Brain microvascular endothelial cell (primary cell): ENCODE measurements at regions not wholly inside any gene's neighbourhood (a gene's known extent, or its start where the extent isn't known, plus 50 kb on each side); places are given as distances from the start of the nearest gene placed in this dataset.

Experiments used
- DNase-seq: peaks from one replicate; pipeline ENCODE4 v3.0.0-alpha.2; 2020
- H3K27ac ChIP-seq: fragments of 250-450 bp; sonication (Bioruptor Pico); 2 replicates; pipeline ENCODE4 v1.5.1; 2020; ENCODE audit warnings: mild to moderate bottlenecking, moderate library complexity
- H3K27me3 ChIP-seq: fragments of 250-450 bp; sonication (Bioruptor Pico); replicated peaks from 2 replicates; pipeline ENCODE4 v1.5.1; 2020; ENCODE audit warnings: mild to moderate bottlenecking
- H3K36me3 ChIP-seq: fragments of 250-450 bp; sonication (Bioruptor Pico); replicated peaks from 2 replicates; pipeline ENCODE4 v1.5.1; 2020; ENCODE audit warnings: mild to moderate bottlenecking
- H3K4me3 ChIP-seq: 2 replicates; pipeline ENCODE4 v1.5.1; 2011; ENCODE audit warnings: low read depth, mild to moderate bottlenecking, control low read depth, low read length, moderate library complexity
- in situ Hi-C: cut with HindIII; loops from 2 replicates; pipeline ENCODE4 v1.10.0; 2017; ENCODE audit warnings: low sequenced_read_pairs, low pct_ligation_motif_present
- TF ChIP-seq, protein P1 (sequence below): IDR thresholded peaks from 2 replicates; pipeline ENCODE4 v1.5.1; 2011; ENCODE audit warnings: low read depth, mild to moderate bottlenecking, moderate library complexity, low read length, control low read depth, inconsistent platforms; ENCODE audit errors: missing control alignments

DNA sequence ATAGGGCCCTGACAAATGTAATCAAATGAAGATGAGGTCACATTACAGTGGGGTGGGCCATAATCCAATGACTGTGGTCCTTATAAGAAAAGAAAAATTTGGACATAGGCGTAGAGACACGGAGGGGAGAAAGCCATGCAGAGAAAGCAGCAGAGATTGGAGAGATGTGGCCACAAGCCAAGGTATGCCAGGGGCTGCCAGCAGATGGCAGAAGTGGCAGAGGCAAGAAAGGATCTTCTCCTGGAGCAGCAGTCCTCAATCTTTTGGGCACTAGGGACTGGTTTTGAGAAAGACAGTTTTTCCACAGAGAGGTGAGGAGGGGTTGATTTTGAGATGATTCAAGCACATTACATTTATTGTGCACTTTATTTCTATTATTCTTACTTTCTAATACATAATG, 355.1 kb downstream of the NPHP4 start:
- H3K27me3 ChIP-seq: no peaks in the 10 kb centered on the region
- H3K27ac ChIP-seq: no peak overlapping the region
- no peaks in the 10 kb centered on the region for H3K36me3 ChIP-seq
- no peak overlapping the region for H3K4me3 ChIP-seq
- in situ Hi-C loops: no loop called here
- TF ChIP-seq, protein P1, sequence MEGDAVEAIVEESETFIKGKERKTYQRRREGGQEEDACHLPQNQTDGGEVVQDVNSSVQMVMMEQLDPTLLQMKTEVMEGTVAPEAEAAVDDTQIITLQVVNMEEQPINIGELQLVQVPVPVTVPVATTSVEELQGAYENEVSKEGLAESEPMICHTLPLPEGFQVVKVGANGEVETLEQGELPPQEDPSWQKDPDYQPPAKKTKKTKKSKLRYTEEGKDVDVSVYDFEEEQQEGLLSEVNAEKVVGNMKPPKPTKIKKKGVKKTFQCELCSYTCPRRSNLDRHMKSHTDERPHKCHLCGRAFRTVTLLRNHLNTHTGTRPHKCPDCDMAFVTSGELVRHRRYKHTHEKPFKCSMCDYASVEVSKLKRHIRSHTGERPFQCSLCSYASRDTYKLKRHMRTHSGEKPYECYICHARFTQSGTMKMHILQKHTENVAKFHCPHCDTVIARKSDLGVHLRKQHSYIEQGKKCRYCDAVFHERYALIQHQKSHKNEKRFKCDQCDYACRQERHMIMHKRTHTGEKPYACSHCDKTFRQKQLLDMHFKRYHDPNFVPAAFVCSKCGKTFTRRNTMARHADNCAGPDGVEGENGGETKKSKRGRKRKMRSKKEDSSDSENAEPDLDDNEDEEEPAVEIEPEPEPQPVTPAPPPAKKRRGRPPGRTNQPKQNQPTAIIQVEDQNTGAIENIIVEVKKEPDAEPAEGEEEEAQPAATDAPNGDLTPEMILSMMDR: peak; percentile 10
- no peak for DNase-seq

DNA sequence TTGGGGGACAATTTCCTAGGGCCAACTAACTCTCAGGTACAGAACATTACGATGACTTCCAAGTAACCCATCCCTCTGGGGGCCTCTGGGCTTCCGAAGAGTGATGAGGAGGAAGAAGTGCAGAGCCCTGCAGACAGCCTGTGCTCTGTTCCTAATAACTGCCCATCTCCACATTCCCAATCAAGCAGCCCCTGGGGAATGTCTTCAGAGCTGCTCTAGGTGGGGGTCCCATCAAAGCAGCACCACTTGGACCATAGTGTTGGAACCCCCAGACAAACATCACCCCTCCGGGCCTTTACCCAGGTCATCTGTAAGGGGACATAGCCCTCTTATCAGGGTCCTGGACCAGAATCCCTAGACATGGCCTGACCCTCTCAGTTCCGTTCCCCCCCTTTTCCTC, 357.3 kb downstream of the NPHP4 start:
- Histone ChIP-seq H3K36me3 (no peaks in the 10 kb centered on the region), H3K27me3 (no peaks in the 10 kb centered on the region), H3K27ac (no peak overlapping the region), H3K4me3 (no peak overlapping the region)
- in situ Hi-C loops: no loop called here
- DNase-seq: no peak
- TF ChIP-seq, protein P1: no peak

DNA sequence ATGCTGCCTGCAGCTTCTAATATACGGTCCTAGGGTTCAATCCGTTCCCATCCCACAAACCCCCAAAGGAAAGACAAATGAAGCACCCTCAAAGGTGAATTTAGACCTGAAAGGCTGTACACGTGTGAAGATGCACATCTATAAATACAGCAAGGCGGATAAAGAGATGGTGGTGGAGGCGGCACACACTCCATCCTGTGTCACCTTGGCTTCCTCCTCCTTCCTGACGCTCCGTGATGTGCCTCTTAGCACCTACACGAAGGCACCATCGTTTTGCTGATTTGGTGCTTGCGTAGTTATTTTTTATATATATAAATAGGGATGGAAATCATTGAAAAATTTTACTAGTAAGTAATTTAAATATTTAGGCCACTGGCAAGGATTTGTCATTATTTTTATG, 359.4 kb downstream of the NPHP4 start:
- Histone ChIP-seq H3K27me3 (no peaks in the 10 kb centered on the region), H3K27ac (no peak overlapping the region), H3K36me3 (no peaks in the 10 kb centered on the region), H3K4me3 (no peak overlapping the region)
- DNase-seq: no peak
- TF ChIP-seq, protein P1: no peak
- in situ Hi-C loops: no loop called here

DNA sequence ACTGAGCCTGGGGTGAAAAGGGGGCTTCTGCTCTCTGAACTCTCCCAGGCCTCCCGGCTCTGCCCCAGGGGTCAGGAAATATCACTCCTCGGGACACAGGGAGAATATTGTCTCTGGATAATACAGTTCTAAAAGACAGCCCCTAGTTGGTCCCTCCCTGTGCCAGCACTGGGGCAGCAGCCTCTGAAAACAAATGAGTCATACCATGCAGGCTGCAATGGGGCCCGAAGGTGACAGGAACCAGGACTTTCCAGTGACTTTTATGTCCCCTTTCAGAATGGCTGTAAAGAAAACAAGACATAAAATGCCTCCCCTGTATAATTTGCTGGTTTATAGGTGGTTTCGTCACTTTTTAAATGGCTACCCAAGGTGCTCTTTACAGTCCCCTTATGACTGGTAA, 360.0 kb downstream of the NPHP4 start:
- Histone ChIP-seq H3K36me3 (no peaks in the 10 kb centered on the region), H3K27ac (no peak overlapping the region), H3K4me3 (no peak overlapping the region), H3K27me3 (no peaks in the 10 kb centered on the region)
- DNase-seq: no peak
- TF ChIP-seq, protein P1: no peak
- in situ Hi-C loops: no loop called here

DNA sequence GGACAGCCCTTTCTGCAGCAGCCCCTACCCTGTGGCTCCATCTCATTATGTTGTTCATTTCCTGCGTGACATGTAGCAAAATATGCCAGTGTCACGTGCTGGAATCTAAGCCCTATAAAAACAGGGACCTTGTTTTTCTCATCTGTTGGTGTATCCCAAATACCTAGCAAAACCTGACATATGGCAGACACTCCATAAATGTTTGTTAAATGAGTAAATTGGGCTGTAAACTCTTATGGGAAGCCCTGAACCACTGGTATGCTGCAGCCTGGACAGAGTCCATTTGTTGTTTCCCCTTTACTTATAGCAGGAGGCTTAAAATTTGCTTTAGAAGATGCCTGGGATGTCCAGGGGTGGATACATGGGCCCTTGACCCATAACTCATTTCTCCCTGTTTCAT, 363.8 kb downstream of the NPHP4 start:
- no peaks in the 10 kb centered on the region for H3K27me3 ChIP-seq
- in situ Hi-C loops: no loop called here
- no peak for DNase-seq
- no peak overlapping the region for H3K27ac ChIP-seq
- H3K4me3 ChIP-seq: no peak overlapping the region
- TF ChIP-seq, protein P1: no peak
- H3K36me3 ChIP-seq: no peaks in the 10 kb centered on the region

DNA sequence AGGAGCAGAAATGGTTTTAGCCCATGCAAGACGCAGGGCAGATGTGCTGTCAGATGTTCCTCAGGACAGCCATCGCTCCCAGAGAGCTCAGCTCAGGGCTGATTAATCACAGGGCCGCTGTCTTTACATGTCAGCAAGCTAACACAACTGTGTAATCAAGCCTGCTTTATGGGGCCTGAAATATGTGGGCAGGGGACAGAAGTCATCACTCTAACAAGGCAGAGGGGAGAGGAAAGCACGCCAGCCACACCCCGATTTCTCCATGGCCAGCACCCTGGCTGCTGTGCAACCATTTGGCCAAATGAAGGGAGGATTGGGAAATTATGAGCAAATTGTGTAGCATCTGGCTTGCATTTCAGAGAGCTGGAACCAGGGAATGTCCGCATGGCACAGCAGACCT, 368.8 kb downstream of the NPHP4 start:
- no peaks in the 10 kb centered on the region for H3K27me3 ChIP-seq
- in situ Hi-C loops: no loop called here
- no peak overlapping the region for H3K27ac ChIP-seq
- no peaks in the 10 kb centered on the region for H3K36me3 ChIP-seq
- TF ChIP-seq, protein P1: no peak
- H3K4me3 ChIP-seq: no peak overlapping the region
- no peak for DNase-seq
